Ascending aorta (tissue), 2 donors: ENCODE measurements at regions not wholly inside any gene's neighbourhood (a gene's known extent, or its start where the extent isn't known, plus 50 kb on each side); places are given as distances from the start of the nearest gene placed in this dataset.

Experiments
- DNase-seq, 2 donors: peaks; one replicate each; pipeline ENCODE4 v3.0.0-alpha.2; 2019; ENCODE audit warnings: low spot score in 2 of 2
- H3K27ac ChIP-seq, 2 donors: fragments of 200-600 bp; sonication (generic); one replicate each; pipeline ENCODE4 v1.5.1; 2016 to 2017; ENCODE audit warnings: mild to moderate bottlenecking in 1 of 2
- H3K27me3 ChIP-seq: fragments of 200-600 bp; sonication (generic); one replicate; pipeline ENCODE4 v1.5.1; 2017
- H3K36me3 ChIP-seq, 2 donors: fragments of 200-600 bp; sonication (generic); one replicate each; pipeline ENCODE4 v1.5.1; 2016
- H3K4me1 ChIP-seq, 2 donors: fragments of 200-600 bp; sonication (generic); one replicate each; pipeline ENCODE4 v1.5.1; 2016 to 2017; ENCODE audit warnings: mild to moderate bottlenecking in 1 of 2
- H3K4me3 ChIP-seq, 2 donors: fragments of 200-600 bp; sonication (generic); one replicate each; pipeline ENCODE4 v1.5.1; 2016 to 2017; ENCODE audit warnings: mild to moderate bottlenecking in 1 of 2
- H3K9me3 ChIP-seq, 2 donors: fragments of 200-600 bp; sonication (generic); one replicate each; pipeline ENCODE4 v1.5.1; 2016
- intact Hi-C: fragments of 100-400 bp; cut with DNase I; formaldehyde crosslinking; loops from one replicate; pipeline ENCODE4 v1.15.1; 2023
- TF ChIP-seq, protein P1 (sequence below), 3 experiments: fragments of 200-600 bp in 2 of 3; fragments of 450-650 bp in 1 of 3; sonication (generic) in 2 of 3; IDR thresholded peaks; one replicate each; pipeline ENCODE4 v1.5.1; 2016 to 2019; ENCODE audit warnings: antibody characterized with exemption in 3 of 3, mild to moderate bottlenecking in 1 of 3, moderate library complexity in 1 of 3

DNA sequence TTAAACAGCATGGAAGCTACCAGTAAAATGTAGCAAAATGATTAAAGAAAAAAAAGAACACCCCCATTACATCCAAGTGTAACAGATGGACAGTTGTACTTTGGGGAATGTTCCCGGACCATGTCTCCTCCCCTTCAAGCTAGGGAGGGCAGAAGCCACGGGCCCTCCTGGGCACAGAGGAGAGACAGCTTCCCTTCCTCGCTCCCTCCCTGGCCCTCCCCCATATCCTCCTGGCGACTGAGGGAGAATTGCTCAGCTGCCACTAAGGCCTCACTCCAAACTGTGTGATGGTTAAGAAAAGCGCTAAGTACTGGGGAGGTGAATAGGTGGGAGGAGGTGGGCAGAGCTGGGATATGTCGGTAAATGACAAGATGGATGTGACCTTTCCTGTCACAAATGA, 358.0 kb downstream of the HRH4 start:
- Histone ChIP-seq H3K27ac (no peak overlapping the region), H3K36me3 (no peaks in the 10 kb centered on the region), H3K9me3 (no peaks in the 10 kb centered on the region), H3K4me3 (no peak overlapping the region), H3K4me1 (no peaks in the 10 kb centered on the region), H3K27me3 (no peaks in the 10 kb centered on the region)
- DNase-seq = no peak
- intact Hi-C loops = no loop called here
- TF ChIP-seq, protein P1, sequence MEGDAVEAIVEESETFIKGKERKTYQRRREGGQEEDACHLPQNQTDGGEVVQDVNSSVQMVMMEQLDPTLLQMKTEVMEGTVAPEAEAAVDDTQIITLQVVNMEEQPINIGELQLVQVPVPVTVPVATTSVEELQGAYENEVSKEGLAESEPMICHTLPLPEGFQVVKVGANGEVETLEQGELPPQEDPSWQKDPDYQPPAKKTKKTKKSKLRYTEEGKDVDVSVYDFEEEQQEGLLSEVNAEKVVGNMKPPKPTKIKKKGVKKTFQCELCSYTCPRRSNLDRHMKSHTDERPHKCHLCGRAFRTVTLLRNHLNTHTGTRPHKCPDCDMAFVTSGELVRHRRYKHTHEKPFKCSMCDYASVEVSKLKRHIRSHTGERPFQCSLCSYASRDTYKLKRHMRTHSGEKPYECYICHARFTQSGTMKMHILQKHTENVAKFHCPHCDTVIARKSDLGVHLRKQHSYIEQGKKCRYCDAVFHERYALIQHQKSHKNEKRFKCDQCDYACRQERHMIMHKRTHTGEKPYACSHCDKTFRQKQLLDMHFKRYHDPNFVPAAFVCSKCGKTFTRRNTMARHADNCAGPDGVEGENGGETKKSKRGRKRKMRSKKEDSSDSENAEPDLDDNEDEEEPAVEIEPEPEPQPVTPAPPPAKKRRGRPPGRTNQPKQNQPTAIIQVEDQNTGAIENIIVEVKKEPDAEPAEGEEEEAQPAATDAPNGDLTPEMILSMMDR (IDR thresholded peaks at IDR 0.05) = no peak

DNA sequence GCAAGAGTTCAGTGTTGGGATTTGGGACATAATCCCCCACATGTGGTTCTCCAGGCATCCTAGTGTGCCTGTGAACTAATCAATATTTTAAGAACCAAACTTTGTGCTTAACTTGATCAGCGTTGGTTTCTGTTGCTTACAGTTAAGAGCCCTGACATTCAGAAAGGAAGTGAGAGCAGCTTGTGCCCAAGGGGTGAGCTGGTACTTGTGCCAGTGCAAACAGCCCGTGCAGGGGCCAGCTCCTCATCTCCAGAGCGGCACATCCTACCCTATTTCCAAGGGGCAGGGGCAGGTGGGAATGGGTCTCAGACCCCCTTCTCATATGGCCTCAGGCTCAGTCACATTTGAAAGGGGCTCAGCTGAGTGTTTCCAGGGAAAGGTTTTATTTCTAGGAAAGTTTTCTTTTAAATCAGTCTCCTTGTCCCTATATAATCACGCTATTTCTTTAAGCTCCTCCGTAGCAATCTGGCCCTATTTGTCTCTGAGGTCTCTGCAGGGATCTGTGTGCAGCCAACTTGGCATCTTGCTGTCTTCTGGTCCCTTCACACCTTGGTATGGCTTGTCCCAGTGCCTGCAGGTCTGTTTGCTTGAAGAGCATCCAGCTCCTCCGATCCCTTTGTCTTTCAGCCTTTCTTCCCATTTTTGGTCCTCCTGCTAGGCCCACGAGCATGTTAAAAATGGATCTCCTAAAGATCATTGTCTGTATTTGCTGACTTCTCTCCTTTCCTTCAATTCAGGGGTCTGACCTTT, 358.9 kb downstream of the HRH4 start:
- Histone ChIP-seq H3K4me1 (no peaks in the 10 kb centered on the region), H3K4me3 (no peak overlapping the region), H3K9me3 (no peaks in the 10 kb centered on the region), H3K36me3 (no peaks in the 10 kb centered on the region), H3K27me3 (no peaks in the 10 kb centered on the region), H3K27ac (no peak overlapping the region)
- TF ChIP-seq, protein P1 (IDR thresholded peaks at IDR 0.05) = no peak
- intact Hi-C loops = no loop called here
- no peak for DNase-seq

DNA sequence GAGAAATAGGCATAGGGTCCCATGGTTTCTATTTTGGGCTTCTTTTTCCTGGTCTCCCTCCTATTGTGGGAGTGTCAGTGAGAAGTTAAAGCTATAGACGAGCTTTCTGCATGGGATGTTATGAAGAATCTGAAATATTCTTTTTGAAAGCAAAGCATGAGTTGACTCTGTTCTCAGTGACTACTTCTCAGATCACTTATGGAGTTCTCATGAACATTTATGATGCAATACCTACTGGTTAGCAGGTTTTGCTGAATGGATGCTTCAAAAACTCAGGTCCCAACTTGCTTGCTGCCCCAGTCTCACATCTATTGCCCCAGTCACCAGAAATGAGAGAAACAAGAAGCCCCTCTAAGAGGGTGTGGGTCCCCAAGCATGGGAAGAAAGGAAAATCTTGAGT, 365.0 kb downstream of the HRH4 start:
- intact Hi-C loops = no loop called here
- no peaks in the 10 kb centered on the region for H3K4me1 ChIP-seq
- H3K36me3 ChIP-seq = no peaks in the 10 kb centered on the region
- no peak for DNase-seq
- TF ChIP-seq, protein P1 (IDR thresholded peaks at IDR 0.05) = no peak
- no peak overlapping the region for H3K27ac ChIP-seq
- no peaks in the 10 kb centered on the region for H3K9me3 ChIP-seq
- H3K4me3 ChIP-seq = no peak overlapping the region
- no peaks in the 10 kb centered on the region for H3K27me3 ChIP-seq

- intact Hi-C loops = no loop called here
- Histone ChIP-seq H3K9me3 (no peaks in the 10 kb centered on the region), H3K36me3 (no peaks in the 10 kb centered on the region), H3K4me3 (no peak overlapping the region), H3K4me1 (no peaks in the 10 kb centered on the region), H3K27ac (no peak overlapping the region), H3K27me3 (no peaks in the 10 kb centered on the region)
- no peak for DNase-seq
- TF ChIP-seq, protein P1 (IDR thresholded peaks at IDR 0.05) = no peak
Measured at GRCh38 chr18:24826605-24827004, 366.2 kb downstream of the HRH4 start.

DNA sequence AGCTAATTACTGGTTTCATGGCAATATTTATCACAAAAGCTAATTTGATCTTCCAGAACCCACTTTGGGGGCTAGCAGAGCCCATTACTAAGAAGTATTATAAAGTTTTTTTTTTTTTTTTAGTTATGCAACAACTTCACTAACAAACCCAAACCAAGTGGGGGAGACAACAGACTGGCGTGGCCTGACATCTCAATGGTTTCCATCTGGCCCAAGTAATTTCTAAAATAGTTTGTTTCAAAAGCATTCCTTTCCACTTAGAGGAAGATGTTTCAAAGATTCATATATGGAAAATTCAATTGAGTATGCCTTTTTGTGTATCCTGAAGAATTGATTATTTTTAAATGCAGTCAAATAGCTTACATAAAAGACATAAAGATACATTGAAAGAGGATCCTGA, 367.1 kb downstream of the HRH4 start:
- DNase-seq = no peak
- Histone ChIP-seq H3K36me3 (no peaks in the 10 kb centered on the region), H3K4me3 (no peak overlapping the region), H3K27ac (no peak overlapping the region), H3K4me1 (no peaks in the 10 kb centered on the region), H3K27me3 (no peaks in the 10 kb centered on the region), H3K9me3 (no peaks in the 10 kb centered on the region)
- TF ChIP-seq, protein P1 (IDR thresholded peaks at IDR 0.05) = no peak
- intact Hi-C loops = no loop called here

DNA sequence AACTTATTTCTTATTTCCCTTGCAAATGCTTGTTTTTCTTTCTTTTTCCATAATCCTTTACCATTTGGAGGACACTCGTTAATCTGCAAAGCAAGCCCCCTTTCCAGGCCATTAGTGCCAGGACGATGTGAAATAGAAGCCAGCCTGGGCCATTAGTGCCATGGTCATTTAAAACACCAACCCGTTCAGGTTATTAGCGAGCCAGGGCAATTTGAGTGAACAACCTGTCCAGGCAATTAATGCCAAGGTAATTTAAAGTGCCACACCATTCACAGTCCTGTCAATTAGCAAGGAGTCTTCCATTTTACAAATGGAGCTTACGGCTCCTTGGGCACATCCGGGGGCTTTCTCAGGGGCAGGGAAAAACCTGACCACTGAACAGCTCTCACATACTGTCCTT, 370.6 kb downstream of the HRH4 start:
- no peak overlapping the region for H3K27ac ChIP-seq
- intact Hi-C loops = no loop called here
- H3K4me1 ChIP-seq = no peaks in the 10 kb centered on the region
- TF ChIP-seq, protein P1 (IDR thresholded peaks at IDR 0.05) = no peak
- H3K9me3 ChIP-seq = no peaks in the 10 kb centered on the region
- H3K27me3 ChIP-seq = no peaks in the 10 kb centered on the region
- no peak for DNase-seq
- no peak overlapping the region for H3K4me3 ChIP-seq
- no peaks in the 10 kb centered on the region for H3K36me3 ChIP-seq
